WTC11 (cell line): ENCODE measurements at regions not wholly inside any gene's neighbourhood (a gene's known extent, or its start where the extent isn't known, plus 50 kb on each side); places are given as distances from the start of the nearest gene placed in this dataset.

Experiments
- CREB1 ChIP-seq: sonication (generic); formaldehyde crosslinking; IDR thresholded peaks from 2 replicates; pipeline ENCODE4 v1.8.0; 2023; ENCODE audit warnings: mild to moderate bottlenecking, missing genetic modification reagents
- ESRRA ChIP-seq: sonication (generic); formaldehyde crosslinking; IDR thresholded peaks from 2 replicates; pipeline ENCODE4 v1.8.1; 2022; ENCODE audit warnings: mild to moderate bottlenecking, missing genetic modification reagents, borderline replicate concordance
- JUN ChIP-seq: sonication (generic); formaldehyde crosslinking; IDR thresholded peaks from 2 replicates; pipeline ENCODE4 v1.8.0; 2023; ENCODE audit warnings: mild to moderate bottlenecking, missing genetic modification reagents
- NR1H2 ChIP-seq: sonication (generic); formaldehyde crosslinking; IDR thresholded peaks from 2 replicates; pipeline ENCODE4 v1.9.0; 2021; ENCODE audit warnings: mild to moderate bottlenecking, moderate library complexity, missing genetic modification reagents
- TF ChIP-seq, protein P1 (sequence below): sonication (generic); formaldehyde crosslinking; conservative IDR thresholded peaks from 2 replicates; pipeline ENCODE4 v1.8.1; 2023; ENCODE audit warnings: mild to moderate bottlenecking, low read depth, missing genetic modification reagents, moderate library complexity
- TF ChIP-seq, protein P2 (sequence below): sonication (generic); formaldehyde crosslinking; conservative IDR thresholded peaks from 2 replicates; pipeline ENCODE4 v1.8.1; 2022; ENCODE audit warnings: mild to moderate bottlenecking, missing genetic modification reagents
- TF ChIP-seq, protein P3 (sequence below): fragments of 200-600 bp; IDR thresholded peaks from 2 replicates; pipeline ENCODE4 v1.8.0; 2022; ENCODE audit warnings: antibody characterized with exemption
- TF ChIP-seq, protein P4 (sequence below): sonication (generic); formaldehyde crosslinking; IDR thresholded peaks from 2 replicates; pipeline ENCODE4 v1.8.0; 2022; ENCODE audit warnings: mild to moderate bottlenecking, missing genetic modification reagents
- TF ChIP-seq, protein P5 (sequence below): sonication (generic); formaldehyde crosslinking; IDR thresholded peaks from 2 replicates; pipeline ENCODE4 v1.8.1; 2023; ENCODE audit warnings: mild to moderate bottlenecking, missing genetic modification reagents, moderate library complexity

DNA sequence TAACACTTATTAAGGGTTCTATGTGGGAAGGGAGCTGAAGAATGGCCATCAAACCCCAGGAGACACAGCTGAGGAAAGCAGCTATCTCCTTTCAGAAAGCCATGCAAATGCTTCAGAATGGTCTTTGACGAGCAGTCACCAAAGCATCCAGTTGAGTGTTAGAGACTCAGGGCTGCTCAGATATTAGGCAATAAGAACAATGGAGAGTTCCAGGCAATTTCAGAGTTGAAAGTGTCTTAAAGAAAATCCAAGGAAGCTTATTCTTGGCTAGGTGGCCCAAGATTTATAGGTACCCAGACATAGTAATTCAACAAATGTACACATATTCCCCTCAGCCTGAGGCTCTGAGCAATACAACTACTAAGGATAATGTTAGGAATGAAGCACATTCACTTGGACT is 180.1 kb upstream of the SOX4 start:
- TF ChIP-seq ESRRA (CRISPR knock-in tag) (no peak), JUN (CRISPR knock-in tag) (no peak), CREB1 (CRISPR knock-in tag) (no peak), NR1H2 (no peak)
- TF ChIP-seq, protein P1, sequence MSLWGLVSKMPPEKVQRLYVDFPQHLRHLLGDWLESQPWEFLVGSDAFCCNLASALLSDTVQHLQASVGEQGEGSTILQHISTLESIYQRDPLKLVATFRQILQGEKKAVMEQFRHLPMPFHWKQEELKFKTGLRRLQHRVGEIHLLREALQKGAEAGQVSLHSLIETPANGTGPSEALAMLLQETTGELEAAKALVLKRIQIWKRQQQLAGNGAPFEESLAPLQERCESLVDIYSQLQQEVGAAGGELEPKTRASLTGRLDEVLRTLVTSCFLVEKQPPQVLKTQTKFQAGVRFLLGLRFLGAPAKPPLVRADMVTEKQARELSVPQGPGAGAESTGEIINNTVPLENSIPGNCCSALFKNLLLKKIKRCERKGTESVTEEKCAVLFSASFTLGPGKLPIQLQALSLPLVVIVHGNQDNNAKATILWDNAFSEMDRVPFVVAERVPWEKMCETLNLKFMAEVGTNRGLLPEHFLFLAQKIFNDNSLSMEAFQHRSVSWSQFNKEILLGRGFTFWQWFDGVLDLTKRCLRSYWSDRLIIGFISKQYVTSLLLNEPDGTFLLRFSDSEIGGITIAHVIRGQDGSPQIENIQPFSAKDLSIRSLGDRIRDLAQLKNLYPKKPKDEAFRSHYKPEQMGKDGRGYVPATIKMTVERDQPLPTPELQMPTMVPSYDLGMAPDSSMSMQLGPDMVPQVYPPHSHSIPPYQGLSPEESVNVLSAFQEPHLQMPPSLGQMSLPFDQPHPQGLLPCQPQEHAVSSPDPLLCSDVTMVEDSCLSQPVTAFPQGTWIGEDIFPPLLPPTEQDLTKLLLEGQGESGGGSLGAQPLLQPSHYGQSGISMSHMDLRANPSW (CRISPR knock-in tag) = no peak
- TF ChIP-seq, protein P2, sequence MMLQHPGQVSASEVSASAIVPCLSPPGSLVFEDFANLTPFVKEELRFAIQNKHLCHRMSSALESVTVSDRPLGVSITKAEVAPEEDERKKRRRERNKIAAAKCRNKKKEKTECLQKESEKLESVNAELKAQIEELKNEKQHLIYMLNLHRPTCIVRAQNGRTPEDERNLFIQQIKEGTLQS = no peak
- TF ChIP-seq, protein P3, sequence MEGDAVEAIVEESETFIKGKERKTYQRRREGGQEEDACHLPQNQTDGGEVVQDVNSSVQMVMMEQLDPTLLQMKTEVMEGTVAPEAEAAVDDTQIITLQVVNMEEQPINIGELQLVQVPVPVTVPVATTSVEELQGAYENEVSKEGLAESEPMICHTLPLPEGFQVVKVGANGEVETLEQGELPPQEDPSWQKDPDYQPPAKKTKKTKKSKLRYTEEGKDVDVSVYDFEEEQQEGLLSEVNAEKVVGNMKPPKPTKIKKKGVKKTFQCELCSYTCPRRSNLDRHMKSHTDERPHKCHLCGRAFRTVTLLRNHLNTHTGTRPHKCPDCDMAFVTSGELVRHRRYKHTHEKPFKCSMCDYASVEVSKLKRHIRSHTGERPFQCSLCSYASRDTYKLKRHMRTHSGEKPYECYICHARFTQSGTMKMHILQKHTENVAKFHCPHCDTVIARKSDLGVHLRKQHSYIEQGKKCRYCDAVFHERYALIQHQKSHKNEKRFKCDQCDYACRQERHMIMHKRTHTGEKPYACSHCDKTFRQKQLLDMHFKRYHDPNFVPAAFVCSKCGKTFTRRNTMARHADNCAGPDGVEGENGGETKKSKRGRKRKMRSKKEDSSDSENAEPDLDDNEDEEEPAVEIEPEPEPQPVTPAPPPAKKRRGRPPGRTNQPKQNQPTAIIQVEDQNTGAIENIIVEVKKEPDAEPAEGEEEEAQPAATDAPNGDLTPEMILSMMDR = no peak
- TF ChIP-seq, protein P4, sequence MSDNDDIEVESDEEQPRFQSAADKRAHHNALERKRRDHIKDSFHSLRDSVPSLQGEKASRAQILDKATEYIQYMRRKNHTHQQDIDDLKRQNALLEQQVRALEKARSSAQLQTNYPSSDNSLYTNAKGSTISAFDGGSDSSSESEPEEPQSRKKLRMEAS (CRISPR knock-in tag) = no peak
- TF ChIP-seq, protein P5, sequence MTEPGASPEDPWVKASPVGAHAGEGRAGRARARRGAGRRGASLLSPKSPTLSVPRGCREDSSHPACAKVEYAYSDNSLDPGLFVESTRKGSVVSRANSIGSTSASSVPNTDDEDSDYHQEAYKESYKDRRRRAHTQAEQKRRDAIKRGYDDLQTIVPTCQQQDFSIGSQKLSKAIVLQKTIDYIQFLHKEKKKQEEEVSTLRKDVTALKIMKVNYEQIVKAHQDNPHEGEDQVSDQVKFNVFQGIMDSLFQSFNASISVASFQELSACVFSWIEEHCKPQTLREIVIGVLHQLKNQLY (CRISPR knock-in tag) = no peak
